ENCODE measurements at regions not wholly inside any gene's neighbourhood (a gene's known extent, or its start where the extent isn't known, plus 50 kb on each side); places are given as distances from the start of the nearest gene placed in this dataset.

DNA sequence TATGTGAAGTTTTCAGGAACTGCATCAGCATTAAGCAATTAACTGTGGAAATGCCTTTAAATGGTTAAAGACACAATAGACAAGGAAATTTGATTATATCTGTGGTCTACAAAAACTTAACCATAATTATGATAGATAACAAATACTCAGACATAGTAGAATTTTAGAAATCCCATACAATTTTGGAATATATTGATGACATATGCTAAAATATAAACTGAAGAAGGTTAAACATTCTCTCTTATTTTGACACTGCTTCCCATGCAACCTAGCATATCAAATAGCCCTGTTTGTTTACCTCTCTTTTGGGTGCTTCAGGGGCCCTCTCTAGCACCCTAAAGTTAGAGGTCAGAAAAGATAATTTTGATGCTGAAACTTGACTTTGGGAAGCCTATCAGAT is 1274.8 kb upstream of the SLC39A10 start:
- TF ChIP-seq JUN (CRISPR knock-in tag; IDR thresholded peaks at IDR 0.05) (no peak), TCF7 (CRISPR knock-in tag; IDR thresholded peaks at IDR 0.05; ENCODE audit: low read depth) (no peak), CREM (CRISPR knock-in tag; IDR thresholded peaks at IDR 0.05) (no peak), CREB1 (CRISPR knock-in tag; IDR thresholded peaks at IDR 0.05) (no peak), MYBL2 (CRISPR knock-in tag; IDR thresholded peaks at IDR 0.05) (no peak), FOXK1 (CRISPR knock-in tag; IDR thresholded peaks at IDR 0.05) (no peak), ZNF423 (CRISPR knock-in tag; IDR thresholded peaks at IDR 0.05) (no peak), ELF4 (CRISPR knock-in tag; IDR thresholded peaks at IDR 0.05; ENCODE audit: low read depth) (no peak), SMAD3 (CRISPR knock-in tag; IDR thresholded peaks at IDR 0.05; ENCODE audit: borderline replicate concordance) (no peak), NR3C1 (CRISPR knock-in tag; conservative IDR thresholded peaks at IDR 0.05; ENCODE audit: low read depth) (no peak)
- TF ChIP-seq, protein P1, sequence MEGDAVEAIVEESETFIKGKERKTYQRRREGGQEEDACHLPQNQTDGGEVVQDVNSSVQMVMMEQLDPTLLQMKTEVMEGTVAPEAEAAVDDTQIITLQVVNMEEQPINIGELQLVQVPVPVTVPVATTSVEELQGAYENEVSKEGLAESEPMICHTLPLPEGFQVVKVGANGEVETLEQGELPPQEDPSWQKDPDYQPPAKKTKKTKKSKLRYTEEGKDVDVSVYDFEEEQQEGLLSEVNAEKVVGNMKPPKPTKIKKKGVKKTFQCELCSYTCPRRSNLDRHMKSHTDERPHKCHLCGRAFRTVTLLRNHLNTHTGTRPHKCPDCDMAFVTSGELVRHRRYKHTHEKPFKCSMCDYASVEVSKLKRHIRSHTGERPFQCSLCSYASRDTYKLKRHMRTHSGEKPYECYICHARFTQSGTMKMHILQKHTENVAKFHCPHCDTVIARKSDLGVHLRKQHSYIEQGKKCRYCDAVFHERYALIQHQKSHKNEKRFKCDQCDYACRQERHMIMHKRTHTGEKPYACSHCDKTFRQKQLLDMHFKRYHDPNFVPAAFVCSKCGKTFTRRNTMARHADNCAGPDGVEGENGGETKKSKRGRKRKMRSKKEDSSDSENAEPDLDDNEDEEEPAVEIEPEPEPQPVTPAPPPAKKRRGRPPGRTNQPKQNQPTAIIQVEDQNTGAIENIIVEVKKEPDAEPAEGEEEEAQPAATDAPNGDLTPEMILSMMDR (IDR thresholded peaks at IDR 0.05) = no peak
- TF ChIP-seq, protein P2, sequence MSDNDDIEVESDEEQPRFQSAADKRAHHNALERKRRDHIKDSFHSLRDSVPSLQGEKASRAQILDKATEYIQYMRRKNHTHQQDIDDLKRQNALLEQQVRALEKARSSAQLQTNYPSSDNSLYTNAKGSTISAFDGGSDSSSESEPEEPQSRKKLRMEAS (CRISPR knock-in tag; IDR thresholded peaks at IDR 0.05) = no peak
- TF ChIP-seq, protein P3, sequence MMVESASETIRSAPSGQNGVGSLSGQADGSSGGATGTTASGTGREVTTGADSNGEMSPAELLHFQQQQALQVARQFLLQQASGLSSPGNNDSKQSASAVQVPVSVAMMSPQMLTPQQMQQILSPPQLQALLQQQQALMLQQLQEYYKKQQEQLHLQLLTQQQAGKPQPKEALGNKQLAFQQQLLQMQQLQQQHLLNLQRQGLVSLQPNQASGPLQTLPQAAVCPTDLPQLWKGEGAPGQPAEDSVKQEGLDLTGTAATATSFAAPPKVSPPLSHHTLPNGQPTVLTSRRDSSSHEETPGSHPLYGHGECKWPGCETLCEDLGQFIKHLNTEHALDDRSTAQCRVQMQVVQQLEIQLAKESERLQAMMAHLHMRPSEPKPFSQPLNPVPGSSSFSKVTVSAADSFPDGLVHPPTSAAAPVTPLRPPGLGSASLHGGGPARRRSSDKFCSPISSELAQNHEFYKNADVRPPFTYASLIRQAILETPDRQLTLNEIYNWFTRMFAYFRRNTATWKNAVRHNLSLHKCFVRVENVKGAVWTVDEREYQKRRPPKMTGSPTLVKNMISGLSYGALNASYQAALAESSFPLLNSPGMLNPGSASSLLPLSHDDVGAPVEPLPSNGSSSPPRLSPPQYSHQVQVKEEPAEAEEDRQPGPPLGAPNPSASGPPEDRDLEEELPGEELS (CRISPR knock-in tag; IDR thresholded peaks at IDR 0.05) = no peak

All from WTC11 (cell line).